GM12878 (cell line): ENCODE measurements at regions not wholly inside any gene's neighbourhood (a gene's known extent, or its start where the extent isn't known, plus 50 kb on each side); places are given as distances from the start of the nearest gene placed in this dataset.

ENCODE experiments used
- ATAC-seq: fragments of 200-7000 bp; cut with Tn5 transposase; 3 replicates; pipeline ENCODE4 v1.9.1; 2020; ENCODE audit warnings: mild to moderate bottlenecking, moderate library complexity
- BruUV-seq: library from RNA; stranded (reverse); fragments of 400-500 nt; replicated peaks from 2 replicates; lab custom pipeline; 2021; lab: Mats Ljungman, UMichigan
- CTCF ChIA-PET: fragments of 300-600 bp; sonication (Branson Sonifier 250); formaldehyde crosslinking; extraction: SDS; loops from one replicate; lab custom pipeline; 2021; ENCODE audit warnings: inconsistent platforms; lab: Yijun Ruan, JAX
- POLR2A ChIA-PET: fragments of 350-600 bp; formaldehyde crosslinking; extraction: SDS; loops from one replicate; lab custom pipeline; 2021; ENCODE audit warnings: inconsistent platforms; lab: Charles Lee
- RAD21 ChIA-PET: fragments of 300-600 bp; sonication (Branson Sonifier 250); formaldehyde crosslinking; loops from one replicate; lab custom pipeline; 2023; ENCODE audit warnings: antibody characterized with exemption; ENCODE audit not compliant: unreplicated experiment; lab: Charles Lee
- SMC1A ChIA-PET: fragments of 300-600 bp; sonication (Branson Sonifier 250); formaldehyde crosslinking; loops from one replicate; lab custom pipeline; 2023; ENCODE audit not compliant: unreplicated experiment, uncharacterized antibody; lab: Charles Lee
- DNase-seq: peaks from one replicate; pipeline ENCODE4 v3.0.0-alpha.2; 2011; ENCODE audit warnings: low read depth, low spot score
- FAIRE-seq: peaks from 3 replicates; lab custom pipeline; 2011; peaks lifted over from hg19 to GRCh38; lab: Jason Lieb, UNC
- H2AFZ ChIP-seq: 2 replicates; pipeline ENCODE4 v1.6.0; 2011; ENCODE audit warnings: low read depth, low read length, control low read depth; ENCODE audit not compliant: control insufficient read depth
- H3K27ac ChIP-seq: 2 replicates; pipeline ENCODE4 v1.5.1; 2011; ENCODE audit warnings: control low read depth; ENCODE audit not compliant: control insufficient read depth, insufficient read depth
- H3K27me3 ChIP-seq, 2 experiments: replicated peaks in 1 of 2; 2 replicates each; pipeline versions ENCODE4 v1.6.0 to v1.6.1; 2011; ENCODE audit warnings: low read length in 1 of 2; ENCODE audit not compliant: control insufficient read depth in 2 of 2, insufficient read depth in 2 of 2
- H3K36me3 ChIP-seq, 2 experiments: 2 replicates each; pipeline ENCODE4 v1.5.1; 2011; ENCODE audit warnings: low read length in 1 of 2; ENCODE audit not compliant: control insufficient read depth in 2 of 2, insufficient read depth in 2 of 2
- H3K4me1 ChIP-seq: 2 replicates; pipeline ENCODE4 v1.6.1; 2011; ENCODE audit warnings: mild to moderate bottlenecking, low read length, moderate library complexity, mixed read lengths; ENCODE audit not compliant: control insufficient read depth, insufficient read depth
- H3K4me2 ChIP-seq: 2 replicates; pipeline ENCODE4 v1.6.0; 2011; ENCODE audit warnings: control low read depth; ENCODE audit not compliant: control insufficient read depth, insufficient read depth
- H3K4me3 ChIP-seq: fragments of 200-600 bp; sonication (generic); 2 replicates; pipeline ENCODE4 v1.5.1; 2016
- H3K79me2 ChIP-seq: 2 replicates; pipeline ENCODE4 v1.6.0; 2011; ENCODE audit warnings: low read length; ENCODE audit not compliant: control insufficient read depth, insufficient read depth
- H3K9ac ChIP-seq: 2 replicates; pipeline ENCODE4 v1.8.0; 2011; ENCODE audit warnings: low read length, control low read depth, mixed read lengths; ENCODE audit not compliant: control insufficient read depth, insufficient read depth
- H3K9me3 ChIP-seq: replicated peaks from 3 replicates; pipeline ENCODE4 v1.5.1; 2011; ENCODE audit warnings: mild to moderate bottlenecking, low read length; ENCODE audit not compliant: control insufficient read depth, insufficient read depth
- H4K20me1 ChIP-seq: 2 replicates; pipeline ENCODE4 v1.6.0; 2011; ENCODE audit not compliant: control insufficient read depth, insufficient read depth
- JUNB ChIP-seq: IDR thresholded peaks from 2 replicates; pipeline ENCODE4 v1.6.1; 2016; ENCODE audit warnings: antibody characterized with exemption, mild to moderate bottlenecking
- MYC ChIP-seq: IDR thresholded peaks from 2 replicates; pipeline ENCODE4 v1.6.1; 2011; ENCODE audit warnings: mild to moderate bottlenecking, low read length, moderate library complexity, inconsistent platforms; ENCODE audit not compliant: insufficient read depth, insufficient replicate concordance, insufficient read length, severe bottlenecking
- PAX8 ChIP-seq: fragments of 450-650 bp; IDR thresholded peaks from 2 replicates; pipeline ENCODE4 v1.6.1; 2017; ENCODE audit warnings: mild to moderate bottlenecking, moderate library complexity
- PML ChIP-seq: IDR thresholded peaks from 2 replicates; pipeline ENCODE4 v1.6.1; 2012; ENCODE audit warnings: low read length, inconsistent platforms
- RELA ChIP-seq: fragments of 450-650 bp; IDR thresholded peaks from 2 replicates; pipeline ENCODE4 v1.8.0; 2014; ENCODE audit warnings: borderline replicate concordance; ENCODE audit not compliant: partially characterized antibody
- RELB ChIP-seq: fragments of 450-650 bp; IDR thresholded peaks from 2 replicates; pipeline ENCODE4 v1.6.1; 2017; ENCODE audit warnings: low read depth, mild to moderate bottlenecking, moderate library complexity
- SMARCA5 ChIP-seq: fragments of 450-650 bp; IDR thresholded peaks from 2 replicates; pipeline ENCODE4 v1.6.1; 2017; ENCODE audit warnings: mild to moderate bottlenecking
- YBX1 ChIP-seq: fragments of 450-650 bp; IDR thresholded peaks from 2 replicates; pipeline ENCODE4 v1.6.1; 2016; ENCODE audit warnings: antibody characterized with exemption
- YY1 ChIP-seq: IDR thresholded peaks from 2 replicates; pipeline ENCODE4 v1.6.1; 2011; ENCODE audit warnings: low read depth, mild to moderate bottlenecking, low read length
- WGBS: methylation state at CpG from one replicate; pipeline ENCODE4 v1.1.6; 2016; ENCODE audit warnings: low lambda C conversion rate; ENCODE audit not compliant: insufficient replicate concordance, insufficient coverage; ENCODE audit errors: missing lambda C conversion rate; 5-methylcytosine and 5-hydroxymethylcytosine counted together
- in situ Hi-C: fragments of 300-500 bp; cut with MboI; formaldehyde crosslinking; loops from 9 replicates; pipeline ENCODE4 v1.14.3; 2018; ENCODE audit warnings: mixed read lengths
- intact Hi-C: fragments of 100-400 bp; cut with micrococcal nuclease; formaldehyde crosslinking; loops from one replicate; pipeline ENCODE4 v1.14.2; 2022; ENCODE audit not compliant: unreplicated experiment
- TF ChIP-seq, protein P1 (sequence below): IDR thresholded peaks from 2 replicates; pipeline ENCODE4 v1.6.1; 2012; ENCODE audit warnings: low read depth, low read length, improper control_type of control experiment

DNA sequence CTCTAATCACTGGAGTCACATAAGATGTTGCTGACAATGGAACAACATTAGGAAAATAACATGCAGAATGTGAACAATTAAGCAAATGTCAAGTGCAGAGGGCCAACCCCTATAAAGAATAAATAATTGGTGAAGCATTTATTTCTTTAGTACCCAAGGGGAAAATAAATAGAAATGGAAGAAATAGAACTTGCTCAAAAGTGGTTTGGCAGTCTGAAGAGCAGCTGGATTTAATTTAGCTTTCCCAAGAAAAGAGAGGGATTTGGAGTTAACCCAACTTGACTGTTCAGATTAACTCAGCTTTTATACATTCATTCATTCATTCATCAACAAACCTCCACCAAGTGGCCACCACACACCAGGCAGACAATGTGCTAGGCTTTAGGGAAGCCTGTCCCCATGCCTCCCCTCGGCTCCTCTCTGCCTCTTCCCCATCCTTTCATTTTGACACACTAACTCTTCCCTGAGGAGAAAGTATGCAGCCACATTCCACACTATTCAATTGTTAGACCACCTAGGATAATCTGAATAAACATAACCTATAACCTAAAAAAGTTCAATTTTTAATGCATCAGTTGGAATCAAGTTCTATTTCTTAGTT lies 295.5 kb downstream of the AHR start (continued):
- TF ChIP-seq RELB (no peak), YY1 (no peak), JUNB (no peak), PML (no peak), YBX1 (no peak), RELA (no peak), PAX8 (no peak), SMARCA5 (no peak)
- TF ChIP-seq, protein P1, sequence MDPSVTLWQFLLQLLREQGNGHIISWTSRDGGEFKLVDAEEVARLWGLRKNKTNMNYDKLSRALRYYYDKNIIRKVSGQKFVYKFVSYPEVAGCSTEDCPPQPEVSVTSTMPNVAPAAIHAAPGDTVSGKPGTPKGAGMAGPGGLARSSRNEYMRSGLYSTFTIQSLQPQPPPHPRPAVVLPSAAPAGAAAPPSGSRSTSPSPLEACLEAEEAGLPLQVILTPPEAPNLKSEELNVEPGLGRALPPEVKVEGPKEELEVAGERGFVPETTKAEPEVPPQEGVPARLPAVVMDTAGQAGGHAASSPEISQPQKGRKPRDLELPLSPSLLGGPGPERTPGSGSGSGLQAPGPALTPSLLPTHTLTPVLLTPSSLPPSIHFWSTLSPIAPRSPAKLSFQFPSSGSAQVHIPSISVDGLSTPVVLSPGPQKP = no peak

- RAD21 ChIA-PET = no interaction called here
- FAIRE-seq = no peak
- Histone ChIP-seq H3K4me1 (no peaks in the 10 kb centered on the region), H2AFZ (no peak overlapping the region), H3K27ac (no peak overlapping the region), H3K9ac (no peak overlapping the region), H3K9me3 (no peaks in the 10 kb centered on the region), H3K79me2 (no peaks in the 10 kb centered on the region), H3K4me3 (no peak overlapping the region), H3K4me2 (no peak overlapping the region), H3K27me3 (no peaks in the 10 kb centered on the region; a peak in 1 of 4 replicates), H3K36me3 (no peaks in the 10 kb centered on the region)
- POLR2A ChIA-PET = no interaction called here
- CTCF ChIA-PET = no interaction called here
- in situ Hi-C loops = no loop called here
- DNase-seq = no peak
- no peak for ATAC-seq
- SMC1A ChIA-PET = interaction anchor here (1.2 kb wide), 1 partner anchor 82 kb away, joined by 3 read pairs; no protein-coding TSS in a partner anchor
- no peak for TF ChIP-seq MYC
- TF ChIP-seq, all 136 proteins: peak for 0
- intact Hi-C loops = no loop called here
- no TSS peak for BruUV-seq
- WGBS = 0% methylated on average over 1 of the region's 1 CpG
- H4K20me1 ChIP-seq = no peaks in the 10 kb centered on the region
Observed at GRCh38 chr7:17595546-17595945, 297.1 kb downstream of the AHR start.
